Hepatocyte (in vitro differentiated cells): ENCODE measurements at regions not wholly inside any gene's neighbourhood (a gene's known extent, or its start where the extent isn't known, plus 50 kb on each side); places are given as distances from the start of the nearest gene placed in this dataset.

Experiments
- EZH2 ChIP-seq: fragments of 200-600 bp; sonication (generic); IDR thresholded peaks from 2 replicates; pipeline ENCODE4 v1.6.1; 2016; ENCODE audit warnings: antibody characterized with exemption, mild to moderate bottlenecking, borderline replicate concordance
- TF ChIP-seq, protein P1 (sequence below): fragments of 200-600 bp; sonication (generic); IDR thresholded peaks from 2 replicates; pipeline ENCODE4 v1.5.1; 2016; ENCODE audit warnings: antibody characterized with exemption, mild to moderate bottlenecking; ENCODE audit not compliant: poor library complexity

DNA sequence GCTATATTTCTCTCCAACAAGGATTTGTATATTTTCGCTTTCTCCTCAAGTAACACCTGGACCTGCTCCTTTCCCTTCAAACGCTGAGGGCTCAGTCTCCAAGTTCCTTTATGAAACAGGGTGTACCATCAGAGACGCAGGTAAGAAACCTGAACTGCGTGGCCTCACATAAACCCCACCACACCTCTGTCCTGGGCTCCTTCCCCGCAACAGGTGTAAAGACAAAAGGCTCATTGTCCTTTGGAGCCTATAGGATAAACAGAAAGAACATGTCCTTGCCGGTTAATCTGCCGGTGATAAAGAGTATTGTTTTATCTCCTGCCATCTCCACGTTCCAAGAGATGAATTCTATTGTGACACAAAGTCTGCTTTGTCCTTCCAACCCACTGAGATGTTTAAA lies 111.8 kb upstream of the ADAMTS9 start:
- TF ChIP-seq, protein P1, sequence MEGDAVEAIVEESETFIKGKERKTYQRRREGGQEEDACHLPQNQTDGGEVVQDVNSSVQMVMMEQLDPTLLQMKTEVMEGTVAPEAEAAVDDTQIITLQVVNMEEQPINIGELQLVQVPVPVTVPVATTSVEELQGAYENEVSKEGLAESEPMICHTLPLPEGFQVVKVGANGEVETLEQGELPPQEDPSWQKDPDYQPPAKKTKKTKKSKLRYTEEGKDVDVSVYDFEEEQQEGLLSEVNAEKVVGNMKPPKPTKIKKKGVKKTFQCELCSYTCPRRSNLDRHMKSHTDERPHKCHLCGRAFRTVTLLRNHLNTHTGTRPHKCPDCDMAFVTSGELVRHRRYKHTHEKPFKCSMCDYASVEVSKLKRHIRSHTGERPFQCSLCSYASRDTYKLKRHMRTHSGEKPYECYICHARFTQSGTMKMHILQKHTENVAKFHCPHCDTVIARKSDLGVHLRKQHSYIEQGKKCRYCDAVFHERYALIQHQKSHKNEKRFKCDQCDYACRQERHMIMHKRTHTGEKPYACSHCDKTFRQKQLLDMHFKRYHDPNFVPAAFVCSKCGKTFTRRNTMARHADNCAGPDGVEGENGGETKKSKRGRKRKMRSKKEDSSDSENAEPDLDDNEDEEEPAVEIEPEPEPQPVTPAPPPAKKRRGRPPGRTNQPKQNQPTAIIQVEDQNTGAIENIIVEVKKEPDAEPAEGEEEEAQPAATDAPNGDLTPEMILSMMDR = no peak
- no peak for TF ChIP-seq EZH2
